Keratinocyte (primary cell): ENCODE measurements at regions not wholly inside any gene's neighbourhood (a gene's known extent, or its start where the extent isn't known, plus 50 kb on each side); places are given as distances from the start of the nearest gene placed in this dataset.

ENCODE experiments used
- DNase-seq: peaks from one replicate; pipeline ENCODE4 v3.0.0-alpha.2; 2011; ENCODE audit warnings: low read depth, missing footprints, low spot score
- FAIRE-seq: peaks from 2 replicates; lab custom pipeline; 2011; peaks lifted over from hg19 to GRCh38; lab: Jason Lieb, UNC
- H2AFZ ChIP-seq: 2 replicates; pipeline ENCODE4 v1.6.0; 2012; ENCODE audit warnings: low read length, control low read depth, inconsistent platforms; ENCODE audit not compliant: control insufficient read depth
- H3K27ac ChIP-seq: 2 replicates; pipeline ENCODE4 v1.5.1; 2011; ENCODE audit warnings: low read length; ENCODE audit not compliant: control insufficient read depth, insufficient read depth
- H3K27me3 ChIP-seq: 3 replicates; pipeline ENCODE4 v1.6.0; 2011; ENCODE audit warnings: low read length; ENCODE audit not compliant: control insufficient read depth, insufficient read depth; ENCODE audit errors: extremely low read depth
- H3K36me3 ChIP-seq, 2 experiments: 2 replicates in 1 of 2; 3 replicates in 1 of 2; pipeline ENCODE4 v1.5.1; 2011; ENCODE audit warnings: low read length in 2 of 2, mild to moderate bottlenecking in 1 of 2; ENCODE audit not compliant: control insufficient read depth in 2 of 2, insufficient read depth in 2 of 2; ENCODE audit errors: extremely low read depth in 1 of 2
- H3K4me1 ChIP-seq: 3 replicates; pipeline ENCODE4 v1.5.1; 2011; ENCODE audit warnings: low read length; ENCODE audit not compliant: control insufficient read depth, insufficient read depth; ENCODE audit errors: extremely low read depth
- H3K4me2 ChIP-seq: 3 replicates; pipeline ENCODE4 v1.6.0; 2011; ENCODE audit warnings: low read depth, low read length; ENCODE audit not compliant: control insufficient read depth, insufficient read depth; ENCODE audit errors: extremely low read depth
- H3K4me3 ChIP-seq, 3 experiments: fragments of 200-600 bp in 1 of 3; sonication (generic) in 1 of 3; 2 replicates in 2 of 3; 3 replicates in 1 of 3; pipeline ENCODE4 v1.5.1; 2011 to 2016; ENCODE audit warnings: low read length in 3 of 3, mild to moderate bottlenecking in 3 of 3, control low read depth in 2 of 3, inconsistent platforms in 1 of 3, low read depth in 1 of 3, mixed read lengths in 1 of 3, mixed run types in 1 of 3, moderate library complexity in 1 of 3; ENCODE audit not compliant: control insufficient read depth in 2 of 3, insufficient read depth in 2 of 3; ENCODE audit errors: extremely low read depth in 1 of 3
- H3K79me2 ChIP-seq: 2 replicates; pipeline ENCODE4 v1.6.0; 2012; ENCODE audit warnings: low read length; ENCODE audit not compliant: control insufficient read depth, insufficient read depth
- H3K9ac ChIP-seq: 3 replicates; pipeline ENCODE4 v1.6.0; 2011; ENCODE audit warnings: low read length; ENCODE audit not compliant: control insufficient read depth, insufficient read depth; ENCODE audit errors: extremely low read depth
- H3K9me1 ChIP-seq: 3 replicates; pipeline ENCODE4 v1.6.0; 2011; ENCODE audit warnings: low read length; ENCODE audit not compliant: control insufficient read depth, insufficient read depth; ENCODE audit errors: extremely low read depth
- H3K9me3 ChIP-seq: 2 replicates; pipeline ENCODE4 v1.5.1; 2012; ENCODE audit warnings: low read depth, low read length; ENCODE audit not compliant: control insufficient read depth
- H4K20me1 ChIP-seq: 3 replicates; pipeline ENCODE4 v1.6.0; 2011; ENCODE audit warnings: low read length; ENCODE audit not compliant: control insufficient read depth, insufficient read depth; ENCODE audit errors: extremely low read depth
- EZH2 ChIP-seq: IDR thresholded peaks from one replicate; pipeline ENCODE4 v1.6.1; 2012; ENCODE audit warnings: inconsistent platforms, mild to moderate bottlenecking, low read length, moderate library complexity
- dilution Hi-C: fragments of 300-500 bp; cut with MboI; formaldehyde crosslinking; loops from one replicate; pipeline ENCODE4 v1.7.0; 2020; ENCODE audit warnings: low sequenced_read_pairs; ENCODE audit not compliant: extremely low pct_ligation_motif_present
- TF ChIP-seq, protein P1 (sequence below), 3 experiments: IDR thresholded peaks in 1 of 3; conservative IDR thresholded peaks in 1 of 3; optimal IDR thresholded peaks in 1 of 3; 2 replicates in 2 of 3; 3 replicates in 1 of 3; pipeline versions ENCODE3 to v1.5.1; 2011; ENCODE audit warnings: low read length in 3 of 3, mild to moderate bottlenecking in 3 of 3, moderate library complexity in 2 of 3, control low read depth in 1 of 3, inconsistent platforms in 1 of 3; ENCODE audit not compliant: insufficient read depth in 2 of 3; ENCODE audit errors: extremely low read depth in 1 of 3

DNA sequence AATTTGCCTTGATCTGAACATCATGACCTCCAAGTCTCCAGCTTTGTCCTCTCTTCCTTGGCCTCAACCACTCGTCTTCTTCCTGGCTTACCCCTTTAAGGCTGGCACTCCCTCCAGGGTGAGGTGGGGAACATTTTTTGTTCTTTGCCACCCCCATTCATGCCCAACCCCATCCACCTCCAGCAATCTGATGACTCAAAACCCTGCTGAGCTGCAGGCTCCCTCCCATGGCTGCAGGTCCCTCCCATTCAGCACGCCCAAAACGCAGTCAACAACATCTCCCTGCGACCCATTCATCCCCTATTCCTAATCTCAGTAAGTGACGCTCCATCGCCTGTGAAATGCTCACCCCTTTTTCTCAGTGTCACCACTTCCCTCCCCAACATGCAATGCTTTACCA lies 138.8 kb upstream of the PRMT8 start:
- no peak overlapping the region for H3K27ac ChIP-seq
- H3K4me3 ChIP-seq = no peak overlapping the region
- no peaks in the 10 kb centered on the region for H3K36me3 ChIP-seq
- H4K20me1 ChIP-seq = no peaks in the 10 kb centered on the region
- no peak for TF ChIP-seq EZH2
- TF ChIP-seq, protein P1, sequence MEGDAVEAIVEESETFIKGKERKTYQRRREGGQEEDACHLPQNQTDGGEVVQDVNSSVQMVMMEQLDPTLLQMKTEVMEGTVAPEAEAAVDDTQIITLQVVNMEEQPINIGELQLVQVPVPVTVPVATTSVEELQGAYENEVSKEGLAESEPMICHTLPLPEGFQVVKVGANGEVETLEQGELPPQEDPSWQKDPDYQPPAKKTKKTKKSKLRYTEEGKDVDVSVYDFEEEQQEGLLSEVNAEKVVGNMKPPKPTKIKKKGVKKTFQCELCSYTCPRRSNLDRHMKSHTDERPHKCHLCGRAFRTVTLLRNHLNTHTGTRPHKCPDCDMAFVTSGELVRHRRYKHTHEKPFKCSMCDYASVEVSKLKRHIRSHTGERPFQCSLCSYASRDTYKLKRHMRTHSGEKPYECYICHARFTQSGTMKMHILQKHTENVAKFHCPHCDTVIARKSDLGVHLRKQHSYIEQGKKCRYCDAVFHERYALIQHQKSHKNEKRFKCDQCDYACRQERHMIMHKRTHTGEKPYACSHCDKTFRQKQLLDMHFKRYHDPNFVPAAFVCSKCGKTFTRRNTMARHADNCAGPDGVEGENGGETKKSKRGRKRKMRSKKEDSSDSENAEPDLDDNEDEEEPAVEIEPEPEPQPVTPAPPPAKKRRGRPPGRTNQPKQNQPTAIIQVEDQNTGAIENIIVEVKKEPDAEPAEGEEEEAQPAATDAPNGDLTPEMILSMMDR (optimal IDR thresholded peaks at IDR 0.05 in 1 of 3, IDR thresholded peaks at IDR 0.05 in 1 of 3, conservative IDR thresholded peaks at IDR 0.05 in 1 of 3; ENCODE audit: extremely low read depth in 1 of 3, insufficient read depth in 2 of 3, low read length in 3 of 3) = no peak
- H3K9me1 ChIP-seq = no peaks in the 10 kb centered on the region
- H3K4me1 ChIP-seq = no peaks in the 10 kb centered on the region
- FAIRE-seq (no peak), DNase-seq (no peak)
- H3K9me3 ChIP-seq = no peaks in the 10 kb centered on the region
- H3K79me2 ChIP-seq = no peaks in the 10 kb centered on the region
- no peak overlapping the region for H3K4me2 ChIP-seq
- dilution Hi-C loops = no loop called here
- no peak overlapping the region for H2AFZ ChIP-seq
- no peak overlapping the region for H3K9ac ChIP-seq
- peaks cover 3% of the 10 kb centered on the region for H3K27me3 ChIP-seq

GRCh38 chr12:3353621-3354020 lies 137.4 kb upstream of the PRMT8 start:
- dilution Hi-C loops = no loop called here
- no peak overlapping the region for H3K27ac ChIP-seq
- DNase-seq = no peak
- no peaks in the 10 kb centered on the region for H3K9me3 ChIP-seq
- no peak for FAIRE-seq
- H4K20me1 ChIP-seq = no peaks in the 10 kb centered on the region
- H3K36me3 ChIP-seq = no peaks in the 10 kb centered on the region
- no peaks in the 10 kb centered on the region for H3K4me1 ChIP-seq
- no peak overlapping the region for H3K4me3 ChIP-seq
- no peaks in the 10 kb centered on the region for H3K79me2 ChIP-seq
- TF ChIP-seq, protein P1 (optimal IDR thresholded peaks at IDR 0.05 in 1 of 3, IDR thresholded peaks at IDR 0.05 in 1 of 3, conservative IDR thresholded peaks at IDR 0.05 in 1 of 3; ENCODE audit: extremely low read depth in 1 of 3, insufficient read depth in 2 of 3, low read length in 3 of 3) = no peak
- no peak for TF ChIP-seq EZH2
- peaks cover 2% of the 10 kb centered on the region for H3K27me3 ChIP-seq
- H3K9me1 ChIP-seq = no peaks in the 10 kb centered on the region
- H2AFZ ChIP-seq = no peak overlapping the region
- no peak overlapping the region for H3K9ac ChIP-seq
- no peak overlapping the region for H3K4me2 ChIP-seq
